COLO668 (cell line): ENCODE measurements at regions not wholly inside any gene's neighbourhood (a gene's known extent, or its start where the extent isn't known, plus 50 kb on each side); places are given as distances from the start of the nearest gene placed in this dataset.
A peak's percentile ranks its signal among the peaks of the same experiment; 100 is the strongest.
"Not testable (repeated sequence)": the region's sequence is repeated elsewhere in the genome, so short reads cannot be mapped to it uniquely, and the experiment has no call there.

Experiments
- DNase-seq: peaks from one replicate; lab custom pipeline; 2025; ENCODE audit not compliant: unreplicated experiment; lab: John Stamatoyannopoulos, UW

DNA sequence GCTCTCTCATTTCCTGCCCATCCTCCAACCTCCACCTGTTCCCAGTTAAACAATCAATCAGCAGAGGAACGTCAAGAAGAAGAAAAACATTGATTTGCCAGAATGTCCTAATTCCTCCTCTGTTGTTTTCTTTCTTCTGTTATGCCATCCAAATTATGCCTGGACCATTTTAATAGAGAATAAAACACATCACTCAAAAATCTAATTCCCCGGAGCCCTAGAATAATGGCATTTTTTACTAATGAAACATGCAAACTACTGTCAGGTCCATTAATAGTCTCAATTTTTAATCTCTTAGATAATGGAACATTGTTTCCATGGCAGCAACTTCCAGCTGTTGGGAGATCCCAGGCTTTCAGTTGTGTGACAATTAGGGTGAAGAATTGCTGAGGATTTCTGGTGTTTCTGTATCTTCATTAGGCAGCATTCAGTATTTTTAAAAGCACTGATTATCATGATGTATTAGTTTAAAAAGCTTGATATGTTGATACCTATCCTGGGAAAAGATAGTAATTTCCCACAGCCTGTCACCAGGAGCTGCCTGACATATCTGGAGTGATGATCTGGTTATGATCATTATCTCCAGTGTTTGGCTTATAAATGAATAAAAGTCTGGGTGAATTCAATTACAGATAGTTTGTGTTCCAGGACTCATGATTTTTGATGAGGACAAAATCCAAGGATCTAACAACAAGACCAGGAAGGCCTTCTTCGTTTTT lies 209.8 kb downstream of the TPBG start:
- DNase-seq = no peak

DNA sequence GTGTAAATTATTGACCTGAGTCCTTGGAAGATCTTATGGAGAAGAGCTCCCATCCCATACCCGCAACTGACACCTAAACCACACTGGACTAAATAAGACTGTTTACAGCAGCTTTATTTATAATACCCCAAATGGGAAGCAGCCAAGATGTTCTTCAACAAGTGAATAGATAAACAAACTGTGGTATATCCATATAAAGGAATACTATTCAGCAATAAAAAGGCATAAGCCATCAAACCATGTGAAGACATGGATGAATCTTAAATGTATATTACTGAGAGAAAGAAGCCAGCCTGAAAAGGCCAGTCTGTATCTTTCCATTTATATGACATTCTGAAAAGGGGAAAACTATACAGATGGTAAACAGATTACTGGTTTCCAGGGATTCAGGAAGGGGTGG lies 212.7 kb downstream of the TPBG start:
- no peak for DNase-seq

DNA sequence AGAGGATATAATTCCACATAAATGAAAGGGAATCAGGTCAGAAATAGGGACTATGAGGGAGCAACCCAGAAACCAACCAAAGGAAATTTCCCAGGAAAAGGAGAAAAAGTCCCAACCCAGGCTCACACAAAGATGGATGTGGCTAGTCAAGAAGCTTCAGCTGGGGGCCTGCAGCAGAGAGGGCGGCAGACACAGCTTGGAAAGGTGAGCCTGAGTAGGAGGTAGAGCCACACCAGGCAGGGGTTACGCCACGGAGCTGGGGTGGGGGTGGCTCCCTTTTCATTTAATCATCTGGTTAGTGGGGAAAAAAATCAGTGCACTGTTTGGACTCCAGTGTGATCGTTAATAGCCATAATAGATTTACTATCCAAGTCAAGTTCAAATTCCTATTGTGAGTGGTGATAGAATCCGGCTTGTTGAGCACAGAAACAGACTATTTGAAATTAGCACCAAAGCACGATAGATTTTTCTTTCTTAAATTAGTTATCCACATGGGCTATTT lies 220.6 kb downstream of the TPBG start:
- no peak for DNase-seq

DNA sequence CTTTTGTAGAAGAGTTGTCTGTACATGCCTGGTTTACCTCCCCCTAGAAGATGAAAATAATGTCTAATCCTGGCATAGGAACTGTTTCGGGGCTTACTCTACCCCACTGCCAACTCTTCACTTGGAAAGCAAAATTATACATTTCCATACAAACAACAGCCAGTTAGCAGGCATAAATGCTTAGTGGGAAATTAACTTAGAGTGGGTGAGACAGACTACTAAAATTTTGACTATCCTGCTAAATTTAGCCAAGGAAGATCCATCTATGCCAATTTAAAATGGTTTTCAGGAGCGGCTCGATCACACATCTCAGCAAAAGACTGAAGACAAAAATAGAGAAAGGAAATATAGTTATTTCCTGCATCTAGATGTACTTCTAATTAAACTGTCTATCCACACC lies 221.2 kb downstream of the TPBG start:
- DNase-seq = no peak

DNA sequence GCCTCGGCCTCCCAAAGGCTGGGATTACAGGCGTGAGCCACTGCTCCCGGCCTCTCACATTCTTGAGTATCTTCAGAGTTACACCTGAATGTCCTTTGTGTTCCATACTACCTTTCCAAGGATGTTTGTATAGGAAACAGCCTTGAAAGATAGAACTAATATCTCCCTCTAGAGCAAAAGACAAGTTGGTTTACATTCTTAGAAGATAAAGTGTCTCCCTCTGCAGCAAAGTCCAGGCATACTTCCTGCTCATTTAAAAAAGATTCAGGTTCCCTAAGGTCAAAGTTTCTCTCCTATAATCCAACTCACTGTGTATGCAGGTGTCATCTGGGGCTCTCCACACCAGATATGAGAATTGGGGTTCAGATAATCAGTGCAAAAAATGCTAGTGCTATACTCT lies 224.4 kb downstream of the TPBG start:
- no peak for DNase-seq

DNA sequence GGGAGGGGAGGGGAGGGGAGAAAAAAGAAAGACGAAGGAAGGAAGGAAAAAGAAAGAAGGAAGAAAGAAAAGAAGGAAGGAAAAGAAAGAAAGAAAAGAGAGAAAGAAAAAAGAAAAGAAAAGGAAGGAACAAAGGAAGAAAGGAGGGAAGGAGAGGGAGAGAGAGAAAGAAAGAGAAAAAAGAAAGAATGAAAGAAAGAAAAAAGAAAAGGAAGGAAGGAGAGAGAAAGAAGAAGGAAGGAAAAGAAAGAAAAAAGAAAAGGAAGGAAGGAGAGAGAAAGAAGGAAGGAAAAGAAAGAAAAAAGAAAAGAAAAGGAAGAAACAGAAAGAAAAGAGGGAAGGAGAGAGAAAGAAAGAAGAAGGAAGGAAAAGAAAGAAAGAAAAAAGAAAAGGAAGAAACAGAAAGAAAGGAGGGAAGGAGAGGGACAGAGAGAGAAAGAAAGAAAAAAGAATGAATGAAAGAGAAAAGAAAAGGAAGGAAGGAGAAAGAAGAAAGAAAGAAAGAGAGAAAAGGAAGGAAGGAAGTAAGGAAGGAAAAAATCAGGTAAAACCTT lies 225.3 kb downstream of the TPBG start:
- no peak for DNase-seq

DNA sequence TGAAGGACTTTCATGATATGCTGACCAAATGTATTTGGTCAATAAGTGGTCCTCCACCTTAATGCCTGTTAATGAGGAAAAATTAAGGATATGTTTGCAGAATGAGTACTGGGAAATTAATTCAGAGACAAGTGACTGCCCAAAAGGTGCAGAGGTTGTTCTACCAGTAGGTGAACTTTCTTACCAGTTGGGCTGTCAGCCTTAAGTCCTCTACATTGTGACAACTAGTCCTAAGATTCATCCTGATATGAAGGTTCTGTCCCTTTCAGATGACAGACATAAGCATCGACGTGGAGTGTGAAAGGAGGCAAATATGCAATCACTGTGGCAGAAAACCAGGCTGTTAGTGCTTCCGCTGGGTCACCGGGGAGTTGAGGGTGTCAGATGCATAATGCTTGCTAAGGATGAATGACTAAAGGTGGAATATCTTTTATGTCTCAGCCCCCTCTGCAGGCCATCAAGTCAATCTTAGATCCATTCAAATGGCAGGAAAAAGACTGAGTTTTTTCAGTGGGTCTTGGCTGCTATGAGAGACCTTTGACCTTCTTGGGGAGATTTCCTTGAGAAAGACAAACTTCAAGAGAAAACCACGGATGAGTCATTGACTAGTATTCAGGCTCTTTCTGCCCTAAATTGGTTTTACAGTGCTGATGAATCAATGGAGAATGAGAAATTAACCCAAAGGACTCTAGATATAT lies 226.0 kb downstream of the TPBG start:
- DNase-seq = peak; percentile 27

DNA sequence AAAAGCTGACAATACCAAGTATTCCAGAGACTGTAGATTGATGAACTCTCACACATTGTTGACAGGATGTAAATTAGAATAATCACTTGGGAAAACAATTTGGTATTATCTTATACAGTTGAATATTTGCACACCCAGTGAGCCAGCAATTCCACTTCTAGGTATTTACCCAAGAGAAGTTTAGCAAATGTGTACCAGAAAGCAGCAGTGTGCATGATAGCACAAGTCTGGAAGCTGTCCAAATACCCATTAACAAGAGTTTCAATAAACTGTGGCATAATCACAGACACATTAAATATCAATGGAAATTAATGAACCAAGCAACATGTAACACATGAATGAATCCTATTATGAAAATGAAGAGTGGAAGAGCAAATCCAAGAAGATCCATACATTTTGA lies 233.6 kb downstream of the TPBG start:
- DNase-seq = peak; percentile 17

DNA sequence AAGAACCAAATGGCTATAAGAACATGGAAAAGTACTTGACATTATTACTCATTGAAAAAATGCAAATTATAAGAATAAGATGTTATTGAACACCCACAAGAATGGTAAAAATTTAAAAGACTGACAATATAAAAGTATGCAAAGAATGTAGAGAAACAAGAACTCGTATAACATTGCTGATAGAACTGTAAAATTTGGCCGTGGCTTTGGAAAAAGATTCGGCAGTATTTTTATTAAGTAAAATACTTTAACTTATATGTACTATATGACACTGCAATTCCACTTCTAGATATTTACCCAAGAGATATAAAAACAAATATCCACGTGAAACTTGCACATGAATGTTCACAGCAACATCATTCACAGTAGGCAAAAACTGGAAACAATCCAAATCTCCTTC lies 239.2 kb downstream of the TPBG start:
- no peak for DNase-seq

DNA sequence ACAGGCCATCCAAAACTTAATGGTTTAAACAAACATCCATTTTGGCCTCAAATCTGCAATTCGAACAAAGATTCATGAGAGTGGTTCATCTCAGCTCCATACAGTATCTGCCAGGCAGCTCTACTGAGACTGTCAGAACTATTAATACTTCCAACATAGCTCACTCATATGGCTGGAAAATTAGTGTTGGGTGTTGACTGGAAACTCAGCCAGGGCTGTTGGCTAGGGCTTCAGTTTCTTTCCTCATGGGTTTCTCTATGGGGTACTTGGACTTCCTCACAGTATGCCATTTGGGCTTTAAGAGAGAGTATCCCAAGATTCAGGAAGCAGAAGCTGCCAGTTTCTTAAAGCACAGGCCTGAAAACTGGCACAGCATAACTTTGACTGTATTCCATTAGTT lies 240.3 kb downstream of the TPBG start:
- DNase-seq = no peak

DNA sequence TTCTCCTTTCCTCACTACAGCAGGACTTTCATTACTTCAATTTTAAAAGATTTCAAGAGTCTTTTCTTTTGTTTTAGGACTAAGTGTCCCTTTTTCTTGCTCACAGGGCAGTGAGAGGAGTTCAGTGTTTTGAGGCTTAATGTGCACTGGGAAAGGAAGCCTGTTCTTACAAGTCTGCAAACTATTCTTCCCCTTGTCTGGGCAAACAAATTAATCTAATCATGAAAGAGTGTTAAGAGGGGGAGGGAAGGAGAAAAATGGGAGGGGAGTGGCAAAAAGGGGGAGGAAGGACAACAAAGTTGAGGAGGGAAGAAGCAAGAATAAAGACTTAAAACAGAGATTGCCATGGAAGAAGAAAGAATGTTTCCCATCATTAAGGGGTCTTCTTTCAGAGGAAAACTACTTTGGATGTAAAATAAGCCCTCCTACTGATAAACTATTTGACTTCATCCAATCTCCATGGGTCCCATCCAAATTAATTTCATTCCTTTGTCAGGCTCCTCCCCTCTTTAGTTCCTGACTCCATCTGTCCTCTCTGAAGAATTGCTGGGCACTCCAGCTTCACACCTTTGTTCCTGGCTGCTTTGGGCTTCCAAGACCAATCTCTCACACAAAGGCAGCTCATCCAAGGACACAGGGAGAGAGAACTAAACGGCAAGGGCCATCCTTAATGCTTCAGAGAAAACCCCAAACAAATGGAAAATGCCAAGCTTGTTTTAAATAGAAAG lies 244.5 kb downstream of the TPBG start:
- DNase-seq = no peak

DNA sequence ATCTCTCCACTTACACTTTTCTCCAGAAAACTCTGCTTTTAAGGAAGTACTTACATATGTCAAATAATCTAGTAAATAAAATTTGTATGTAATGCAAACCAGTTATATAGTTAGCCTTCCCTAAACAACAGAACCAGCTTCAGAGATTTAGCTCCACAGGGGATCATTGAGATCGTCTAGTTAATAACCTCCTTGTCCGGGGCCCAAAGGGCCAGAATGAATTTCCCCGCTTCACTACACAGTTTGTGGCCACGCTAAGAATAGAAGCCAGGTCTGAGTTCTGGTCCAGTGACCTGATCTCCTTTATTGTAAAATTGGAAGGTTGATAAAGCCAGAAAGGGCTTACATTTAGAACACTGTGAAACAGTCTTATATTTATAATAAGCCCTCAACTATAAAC lies 245.2 kb downstream of the TPBG start:
- no peak for DNase-seq

DNA sequence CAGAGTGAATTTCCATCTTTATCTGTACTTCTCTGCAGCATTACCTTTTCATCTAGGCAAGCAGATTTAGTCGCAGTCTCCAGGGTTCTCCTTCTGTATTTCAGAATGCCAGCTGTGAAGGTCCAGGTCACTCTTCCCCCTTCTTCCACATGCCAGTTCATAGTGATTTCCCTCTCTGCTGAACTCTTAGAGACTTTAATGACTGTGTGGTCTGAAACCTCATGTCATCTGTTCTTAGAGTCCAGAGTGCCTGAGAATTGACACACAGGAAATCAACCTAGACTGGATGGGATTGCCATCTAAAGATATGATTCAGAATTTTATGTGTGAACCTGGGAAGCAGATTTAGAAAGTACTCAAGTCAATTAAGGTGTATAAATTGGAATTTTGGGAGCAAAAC lies 248.1 kb downstream of the TPBG start:
- DNase-seq = no peak

DNA sequence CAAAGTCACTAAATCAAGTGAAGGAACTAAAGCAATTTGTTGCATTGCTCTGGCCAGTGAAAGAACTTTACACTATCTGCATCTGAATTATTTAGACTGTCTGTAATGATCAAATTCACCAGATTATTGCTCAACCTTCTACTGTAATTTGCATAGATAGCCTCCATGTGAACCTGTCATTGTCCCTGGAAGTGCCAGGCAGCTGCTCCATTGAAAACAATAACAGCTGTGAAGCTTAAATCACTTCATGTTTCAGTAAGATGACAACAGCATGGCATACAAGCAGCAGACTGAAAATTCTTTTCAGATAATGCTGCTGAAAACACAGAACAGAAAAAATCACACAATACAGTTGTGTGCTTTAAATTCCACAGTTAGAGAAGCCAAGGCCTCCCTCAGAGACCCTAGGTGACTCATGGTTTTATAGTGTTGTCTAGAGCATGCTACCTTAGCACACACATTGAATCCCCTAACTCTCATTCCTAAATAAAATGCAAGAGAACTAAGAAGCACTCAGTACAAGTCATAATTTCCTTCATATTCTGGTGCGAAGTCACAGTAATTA lies 248.9 kb downstream of the TPBG start:
- DNase-seq = peak; percentile 37

DNA sequence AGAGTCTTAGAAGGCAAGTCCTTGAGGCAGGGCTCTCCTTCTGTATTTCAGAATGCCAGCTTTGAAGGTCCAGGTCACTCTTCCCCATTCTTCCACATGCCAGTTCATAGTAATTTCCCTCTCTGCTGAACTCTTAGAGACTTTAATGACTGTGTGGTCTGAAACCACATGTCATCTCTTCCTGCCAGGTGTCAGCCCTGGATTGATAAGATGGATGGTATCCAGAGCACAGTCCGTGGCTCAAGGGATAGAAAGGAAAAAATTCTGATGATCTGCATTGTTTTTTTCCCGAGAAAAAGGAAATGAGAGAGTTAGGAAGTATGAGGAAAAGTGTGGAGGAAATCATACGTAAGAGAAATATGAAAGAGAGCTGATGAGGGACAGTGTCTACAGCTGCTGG lies 250.9 kb downstream of the TPBG start:
- no peak for DNase-seq

DNA sequence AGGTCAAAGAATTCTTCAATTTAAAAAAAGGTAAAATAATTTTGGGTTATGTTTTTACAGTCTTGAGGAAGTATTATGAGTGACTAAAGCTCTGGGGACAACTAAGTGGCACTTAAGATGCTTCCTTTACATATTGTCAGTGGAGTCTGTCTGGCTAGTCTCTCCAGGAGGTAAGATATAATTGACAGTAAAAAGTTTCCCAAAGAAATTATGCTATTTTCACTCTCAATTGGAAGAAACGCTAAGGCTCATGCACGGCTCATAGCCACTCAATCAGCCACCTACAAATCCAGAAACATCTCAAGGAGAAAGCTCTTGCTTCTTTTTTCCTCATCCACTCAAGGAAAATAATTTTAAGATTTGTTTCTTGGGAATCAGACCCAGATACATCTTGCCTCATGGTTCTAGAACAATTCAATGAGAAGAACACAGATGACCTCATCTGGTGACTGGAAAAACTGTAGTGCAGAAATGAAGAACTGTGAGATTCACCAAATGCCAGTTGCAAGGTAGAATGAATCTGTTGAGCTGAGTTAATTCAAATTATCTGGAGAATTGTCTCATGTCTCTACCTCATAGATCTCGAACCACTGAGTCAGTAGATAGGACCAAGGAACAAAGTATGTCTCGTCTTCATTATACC lies 252.9 kb downstream of the TPBG start:
- no peak for DNase-seq

DNA sequence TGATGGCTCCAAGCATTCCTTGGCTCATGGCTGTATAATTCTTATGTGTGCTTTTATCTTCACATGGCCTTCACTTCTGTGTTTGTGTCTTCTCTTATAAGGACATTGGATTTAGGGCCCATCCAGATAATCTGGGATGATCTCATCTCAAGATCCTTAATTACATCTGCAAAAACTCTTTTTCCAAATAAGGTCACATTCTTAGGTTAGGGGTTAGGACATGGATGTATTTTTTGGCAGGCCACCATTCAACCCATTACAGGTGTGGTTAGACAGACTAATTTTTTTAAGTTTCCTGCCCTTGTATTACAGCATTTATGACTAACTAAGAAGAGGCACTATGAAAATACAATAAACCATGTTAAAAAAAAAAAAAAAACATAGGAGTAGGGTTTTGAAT lies 254.0 kb downstream of the TPBG start:
- DNase-seq = no peak

DNA sequence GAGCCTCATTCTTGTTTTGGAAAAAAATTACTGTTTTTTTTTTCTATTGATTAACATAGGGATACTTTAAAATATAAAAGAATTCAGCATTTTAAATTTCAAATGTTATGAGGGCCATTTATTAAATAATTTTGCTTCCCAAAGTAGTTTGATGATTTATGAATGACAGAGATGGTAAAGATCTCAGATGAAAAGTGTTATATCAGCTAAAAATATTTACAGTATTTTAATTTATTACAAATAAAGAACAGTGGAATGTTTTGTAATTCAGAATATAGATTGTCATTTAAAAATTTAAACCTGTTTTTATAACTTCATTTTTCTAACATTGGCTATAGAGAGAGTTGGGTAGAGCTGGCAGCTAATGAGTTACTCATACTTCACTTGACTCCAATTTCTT lies 256.0 kb downstream of the TPBG start:
- no peak for DNase-seq

DNA sequence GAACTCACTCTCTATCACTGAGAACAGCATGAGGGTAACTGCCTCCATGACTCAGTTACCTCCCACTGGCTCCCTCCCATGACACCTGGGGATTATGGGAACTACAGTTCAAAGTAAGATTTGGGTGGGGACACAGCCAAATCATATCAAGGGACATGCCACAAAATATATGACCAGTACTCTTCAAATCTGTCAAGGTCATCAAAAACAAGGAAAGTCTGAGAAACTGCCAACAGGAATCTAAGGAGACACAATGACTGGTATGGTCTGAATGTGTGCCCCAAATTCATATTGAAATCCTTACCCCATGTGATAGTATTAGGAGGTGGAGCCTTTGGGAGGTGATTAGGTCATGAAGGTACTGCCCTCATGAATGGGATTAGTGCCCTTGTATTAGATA lies 258.8 kb downstream of the TPBG start:
- no peak for DNase-seq

DNA sequence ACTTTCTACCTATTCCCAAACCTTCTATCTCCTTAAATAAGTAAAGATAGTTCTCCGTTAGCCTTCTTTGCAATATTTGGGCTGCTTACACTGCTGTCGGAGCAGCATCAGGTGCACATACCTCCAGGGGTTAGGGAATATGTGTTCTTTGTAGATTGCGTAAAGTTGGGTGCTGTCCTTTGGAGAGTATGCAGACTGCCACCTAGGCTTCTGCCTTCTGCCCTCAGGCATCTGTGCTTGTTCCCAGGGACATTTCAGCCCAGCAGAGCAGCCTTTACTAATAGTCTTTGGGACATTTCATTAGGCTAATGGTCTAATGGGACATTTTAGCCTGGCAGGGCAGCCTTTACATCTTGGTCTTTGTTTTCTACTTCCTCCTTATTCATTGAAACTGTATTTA lies 260.6 kb downstream of the TPBG start:
- DNase-seq = no peak

DNA sequence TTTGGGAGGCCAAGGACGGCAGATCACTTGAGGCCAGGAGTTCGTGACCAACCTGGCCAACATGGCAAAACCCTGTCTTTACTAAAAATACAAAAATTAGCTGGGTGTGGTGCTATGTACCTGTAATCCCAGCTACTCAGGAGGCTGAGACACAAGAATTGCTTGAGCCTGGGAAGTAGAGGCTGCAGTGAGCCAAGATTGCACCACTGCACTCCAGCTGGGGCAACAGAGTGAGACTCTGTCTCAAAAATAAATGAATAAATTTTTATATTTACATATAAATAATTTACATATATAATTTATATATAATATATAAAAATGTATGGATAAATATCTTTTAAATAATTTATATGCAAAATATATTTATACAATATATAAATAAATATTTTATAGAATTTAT lies 263.3 kb downstream of the TPBG start:
- DNase-seq = not testable (repeated sequence)
